ENCODE measurements at regions not wholly inside any gene's neighbourhood (a gene's known extent, or its start where the extent isn't known, plus 50 kb on each side); places are given as distances from the start of the nearest gene placed in this dataset.

DNA sequence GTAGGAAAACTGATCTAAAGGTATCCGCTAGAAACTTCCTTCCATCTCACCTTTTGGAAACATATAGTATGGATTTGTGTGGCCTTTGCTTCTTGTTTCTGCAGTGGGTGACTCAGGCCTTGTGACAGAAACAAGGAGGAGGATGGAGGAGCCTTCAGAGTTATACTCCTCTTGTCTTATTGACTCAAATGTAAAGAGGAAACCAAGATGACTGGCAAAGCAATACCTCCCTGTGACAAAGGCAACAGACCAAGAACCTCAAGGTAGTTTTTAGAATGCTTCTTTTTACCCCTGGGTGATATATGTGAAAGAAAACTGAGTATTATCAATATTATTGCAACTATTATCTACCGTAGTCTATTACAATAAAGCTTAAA is 123.3 kb upstream of the SLIT3 start:
- no peak for DNase-seq (ENCODE audit: low spot score)
- ChIA-PET POLR2A (ENCODE audit: low non-redundant PET) (no interaction called here), CTCF (no interaction called here)
- TF ChIP-seq CTCF (conservative IDR thresholded peaks at IDR 0.05; ENCODE audit: low read depth), result no peak
- H3K27ac ChIP-seq, result no peak overlapping the region

GRCh38 chr5:169423580-169424278 is 122.8 kb upstream of the SLIT3 start:
- no peak for TF ChIP-seq CTCF (conservative IDR thresholded peaks at IDR 0.05; ENCODE audit: low read depth)
- ChIA-PET POLR2A (ENCODE audit: low non-redundant PET) (no interaction called here), CTCF (no interaction called here)
- DNase-seq (ENCODE audit: low spot score), result no peak
- no peak overlapping the region for H3K27ac ChIP-seq

DNA sequence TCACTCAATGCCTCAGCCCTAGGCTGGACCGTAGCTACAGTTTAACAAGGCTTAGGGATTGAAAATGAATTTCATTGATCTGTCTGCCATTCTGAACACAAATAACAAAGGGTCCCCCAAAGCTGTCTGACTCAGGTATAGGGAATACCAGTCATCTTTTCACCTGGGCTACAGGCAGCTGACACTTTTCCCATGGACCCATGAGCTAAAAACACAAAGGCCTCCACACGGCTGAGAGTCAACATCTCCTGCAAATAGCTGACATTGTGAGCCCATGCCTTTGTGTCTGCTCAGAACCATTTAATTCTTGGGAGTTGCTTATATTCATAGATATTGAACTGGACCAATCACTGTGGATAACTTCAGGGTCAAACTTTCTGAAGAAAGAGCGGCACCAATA is 121.1 kb upstream of the SLIT3 start:
- CTCF ChIA-PET, result interaction anchor here (0.6 kb wide), 1 partner anchor 225 kb away, joined by 3 read pairs; no protein-coding TSS in a partner anchor
- no peak for TF ChIP-seq CTCF (conservative IDR thresholded peaks at IDR 0.05; ENCODE audit: low read depth)
- H3K27ac ChIP-seq, result no peak overlapping the region
- POLR2A ChIA-PET (ENCODE audit: low non-redundant PET), result no interaction called here
- no peak for DNase-seq (ENCODE audit: low spot score)

DNA sequence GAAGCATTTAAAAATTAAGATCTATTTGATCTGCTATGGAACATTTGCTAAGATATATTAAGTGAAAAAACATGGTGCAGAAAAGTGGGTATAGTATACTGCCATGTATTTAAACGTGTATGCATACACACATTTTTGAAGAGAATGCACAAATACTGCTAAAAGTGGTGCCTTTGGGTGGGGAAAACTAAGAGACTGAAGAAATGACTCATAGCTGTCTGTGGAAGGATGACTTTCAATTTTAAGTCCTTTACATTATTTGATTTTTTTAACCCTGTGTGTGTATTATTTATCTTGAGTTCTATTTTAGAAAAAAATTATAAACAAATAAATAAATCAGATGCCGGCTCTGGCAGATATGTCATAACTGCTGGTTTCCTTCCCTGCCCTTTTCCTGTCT is 120.7 kb upstream of the SLIT3 start:
- no peak overlapping the region for H3K27ac ChIP-seq
- no peak for DNase-seq (ENCODE audit: low spot score)
- POLR2A ChIA-PET (ENCODE audit: low non-redundant PET), result no interaction called here
- CTCF ChIA-PET, result interaction anchor here (0.6 kb wide), 1 partner anchor 225 kb away, joined by 3 read pairs; no protein-coding TSS in a partner anchor
- no peak for TF ChIP-seq CTCF (conservative IDR thresholded peaks at IDR 0.05; ENCODE audit: low read depth)

DNA sequence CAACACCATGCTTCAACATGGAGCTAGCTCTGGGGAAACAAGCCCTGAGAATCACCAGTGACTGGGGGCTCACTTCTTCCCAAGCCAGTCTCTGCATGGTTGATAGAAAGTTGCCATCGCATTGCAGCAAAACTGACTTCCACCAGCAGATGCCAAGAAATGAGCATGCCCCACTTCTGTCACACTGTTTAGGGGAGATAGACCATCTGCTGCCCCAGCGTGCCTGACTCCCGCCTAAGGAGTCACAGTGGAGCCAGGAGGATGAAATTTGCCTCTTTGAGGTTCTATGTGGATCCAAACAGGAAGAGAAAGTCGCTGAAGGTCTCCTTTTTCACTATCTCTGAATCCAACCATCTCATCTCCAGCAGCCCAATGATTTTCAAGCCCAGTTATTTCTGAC is 116.7 kb upstream of the SLIT3 start:
- POLR2A ChIA-PET (ENCODE audit: low non-redundant PET), result no interaction called here
- no peak for DNase-seq (ENCODE audit: low spot score)
- H3K27ac ChIP-seq, result no peak overlapping the region
- CTCF ChIA-PET, result interaction anchor here (0.6 kb wide), 1 partner anchor 13 kb away, joined by 3 read pairs; no protein-coding TSS in a partner anchor
- TF ChIP-seq CTCF (conservative IDR thresholded peaks at IDR 0.05; ENCODE audit: low read depth), result no peak

DNA sequence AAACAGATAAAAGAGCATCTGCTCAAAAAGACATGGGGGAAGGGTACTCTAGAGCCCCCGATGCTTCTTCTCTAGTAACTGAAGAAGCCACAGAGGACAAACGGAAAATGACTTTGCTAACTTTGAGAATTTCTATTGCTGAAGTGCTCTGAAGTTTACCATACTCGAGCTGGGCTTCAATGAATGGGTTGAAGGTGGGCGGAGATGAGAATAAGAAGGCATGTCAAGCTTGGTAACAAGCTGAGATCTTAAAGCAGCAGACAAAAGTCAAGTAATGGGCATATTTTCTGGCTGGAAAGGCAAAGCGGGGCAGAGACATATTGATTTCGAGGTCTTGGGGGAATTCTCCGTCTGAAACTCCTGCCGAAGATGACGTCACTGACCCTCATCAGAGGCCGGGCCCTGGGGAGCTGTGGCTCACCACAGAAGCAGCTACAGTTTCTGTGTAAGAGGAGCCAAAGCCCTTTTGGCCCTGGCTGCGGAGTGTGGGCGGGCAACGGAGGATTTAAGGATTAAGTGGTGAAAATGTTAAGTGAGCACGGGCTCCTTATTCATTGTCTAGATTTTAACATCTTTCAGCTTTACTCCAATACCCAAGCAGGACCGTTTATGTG is 115.8 kb upstream of the SLIT3 start:
- ChIA-PET CTCF (interaction anchor here (0.5 to 0.8 kb wide), 3 partner anchors 9 to 241 kb away, joined by 3 to 9 read pairs (median 3); no protein-coding TSS in a partner anchor), POLR2A (ENCODE audit: low non-redundant PET) (no interaction called here)
- no peak for TF ChIP-seq CTCF (conservative IDR thresholded peaks at IDR 0.05; ENCODE audit: low read depth)
- H3K27ac ChIP-seq, result no peak overlapping the region
- peak; percentile 50 for DNase-seq (ENCODE audit: low spot score)
